Activated naive CD8-positive, alpha-beta T cell treated with anti-CD3 and anti-CD28 coated beads for 36 hours (primary cell): ENCODE measurements at regions not wholly inside any gene's neighbourhood (a gene's known extent, or its start where the extent isn't known, plus 50 kb on each side); places are given as distances from the start of the nearest gene placed in this dataset.
"Not testable (repeated sequence)": the region's sequence is repeated elsewhere in the genome, so short reads cannot be mapped to it uniquely, and the experiment has no call there.

ENCODE experiments used
- DNase-seq: peaks from one replicate; pipeline ENCODE4 v3.0.0; 2021
- H3K27ac Mint-ChIP-seq: one replicate; pipeline ENCODE4 v1.8.0; 2022; ENCODE audit warnings: mild to moderate bottlenecking, moderate library complexity, mixed read lengths
- H3K27me3 Mint-ChIP-seq: one replicate; pipeline ENCODE4 v1.8.0; 2022; ENCODE audit warnings: mild to moderate bottlenecking, mixed read lengths
- H3K36me3 Mint-ChIP-seq: one replicate; pipeline ENCODE4 v1.8.0; 2021; ENCODE audit warnings: mild to moderate bottlenecking, mixed read lengths
- H3K4me1 Mint-ChIP-seq: one replicate; pipeline ENCODE4 v1.8.0; 2021; ENCODE audit warnings: mixed read lengths
- H3K4me3 Mint-ChIP-seq: one replicate; pipeline ENCODE4 v1.8.0; 2022; ENCODE audit warnings: mild to moderate bottlenecking, moderate library complexity, mixed read lengths
- H3K9me3 Mint-ChIP-seq: one replicate; pipeline ENCODE4 v1.8.0; 2022; ENCODE audit warnings: mixed read lengths

GRCh38 chr4:43672265-43672885, 776.2 kb downstream of the KCTD8 start:
- peaks cover 10% of the 10 kb centered on the region for H3K9me3 Mint-ChIP-seq
- H3K27me3 Mint-ChIP-seq, H3K4me1 Mint-ChIP-seq, H3K36me3 Mint-ChIP-seq, H3K4me3 Mint-ChIP-seq, DNase-seq, H3K27ac Mint-ChIP-seq: not testable (repeated sequence)

DNA sequence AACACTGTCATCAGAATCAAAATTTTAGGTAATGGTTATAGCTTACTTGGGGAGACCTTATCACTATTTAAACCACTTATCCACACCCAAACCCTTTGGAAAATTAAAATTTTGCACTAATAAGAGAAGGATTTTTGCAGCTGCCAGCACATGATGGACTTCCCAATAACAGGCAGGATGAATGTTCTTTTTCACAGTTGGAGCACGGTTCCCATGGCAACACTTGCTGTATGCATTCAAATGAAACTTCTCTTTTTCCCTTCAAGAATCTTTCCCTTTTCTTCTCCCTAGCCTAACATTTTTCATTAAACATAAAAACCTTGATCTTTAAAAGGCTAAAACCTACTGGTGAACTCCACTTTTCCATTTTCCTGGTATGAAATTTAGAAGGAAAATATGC, 768.2 kb downstream of the KCTD8 start:
- H3K4me3 Mint-ChIP-seq = no peak overlapping the region

GRCh38 chr4:43682551-43682950, 766.1 kb downstream of the KCTD8 start:
- no peaks in the 10 kb centered on the region for H3K36me3 Mint-ChIP-seq
- peaks cover 5% of the 10 kb centered on the region for H3K9me3 Mint-ChIP-seq
- no peaks in the 10 kb centered on the region for H3K27me3 Mint-ChIP-seq
- DNase-seq = no peak
- no peak overlapping the region for H3K4me3 Mint-ChIP-seq
- H3K27ac Mint-ChIP-seq = no peak overlapping the region
- no peaks in the 10 kb centered on the region for H3K4me1 Mint-ChIP-seq

More for the DNA sequence above, 768.2 kb downstream of the KCTD8 start:
- Mint-ChIP-seq H3K9me3 (peaks cover 5% of the 10 kb centered on the region), H3K36me3 (no peaks in the 10 kb centered on the region), H3K27me3 (no peaks in the 10 kb centered on the region), H3K27ac (no peak overlapping the region), H3K4me1 (no peaks in the 10 kb centered on the region)
- no peak for DNase-seq

- no peak for DNase-seq
- Mint-ChIP-seq H3K27me3 (no peaks in the 10 kb centered on the region), H3K9me3 (peaks cover 5% of the 10 kb centered on the region), H3K36me3 (no peaks in the 10 kb centered on the region), H3K4me1 (no peaks in the 10 kb centered on the region), H3K4me3 (no peak overlapping the region), H3K27ac (no peak overlapping the region)
Measured at GRCh38 chr4:43690116-43690515, 758.5 kb downstream of the KCTD8 start.

- Mint-ChIP-seq H3K4me1 (no peaks in the 10 kb centered on the region), H3K9me3 (peaks cover 10% of the 10 kb centered on the region), H3K4me3 (no peak overlapping the region), H3K27ac (no peak overlapping the region), H3K36me3 (no peaks in the 10 kb centered on the region), H3K27me3 (no peaks in the 10 kb centered on the region)
- DNase-seq = no peak
Measured at GRCh38 chr4:43693876-43694275, 754.7 kb downstream of the KCTD8 start.

- DNase-seq = no peak
- Mint-ChIP-seq H3K4me1 (no peaks in the 10 kb centered on the region), H3K27ac (no peak overlapping the region), H3K36me3 (no peaks in the 10 kb centered on the region), H3K4me3 (no peak overlapping the region), H3K9me3 (peaks cover 7% of the 10 kb centered on the region), H3K27me3 (no peaks in the 10 kb centered on the region)
Measured at GRCh38 chr4:43709443-43709842, 739.2 kb downstream of the KCTD8 start.

DNA sequence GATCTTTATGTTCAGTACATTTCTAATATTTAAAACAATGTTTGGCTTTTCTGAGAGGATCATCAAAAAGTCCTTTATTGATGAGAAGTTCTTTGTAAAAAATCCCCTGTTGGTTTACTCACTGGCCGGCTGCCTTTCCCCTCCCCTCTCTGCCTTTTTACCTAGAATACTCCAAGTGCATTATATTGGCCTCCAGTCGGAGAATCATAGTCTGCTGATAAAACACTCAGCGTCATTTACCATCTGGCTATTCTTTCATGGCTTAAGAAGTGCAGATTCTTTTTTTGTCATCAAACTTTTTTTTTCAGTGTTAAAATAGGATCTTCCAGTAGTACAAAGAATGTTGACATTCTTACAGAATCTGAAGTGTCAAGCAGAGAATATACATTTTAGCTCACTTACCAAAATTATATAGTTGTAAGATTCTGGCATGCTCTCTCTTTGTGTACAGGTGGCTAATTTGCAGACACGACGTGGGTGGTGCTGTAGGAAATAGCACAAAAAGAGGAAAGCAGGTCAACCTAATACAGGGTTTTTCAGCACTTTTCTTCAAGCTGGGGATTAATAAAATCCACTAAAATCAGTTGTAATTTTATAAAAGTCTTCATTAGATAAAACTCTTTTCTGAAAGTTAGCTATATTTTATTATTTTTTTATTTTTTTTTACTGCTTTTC, 731.8 kb downstream of the KCTD8 start:
- no peak overlapping the region for H3K4me3 Mint-ChIP-seq

GRCh38 chr4:43718369-43718768, 730.2 kb downstream of the KCTD8 start:
- H3K9me3 Mint-ChIP-seq = peaks cover 1% of the 10 kb centered on the region
- no peak overlapping the region for H3K27ac Mint-ChIP-seq
- no peak for DNase-seq
- no peaks in the 10 kb centered on the region for H3K36me3 Mint-ChIP-seq
- H3K4me3 Mint-ChIP-seq = no peak overlapping the region
- no peaks in the 10 kb centered on the region for H3K4me1 Mint-ChIP-seq
- no peaks in the 10 kb centered on the region for H3K27me3 Mint-ChIP-seq

More for the DNA sequence above, 731.8 kb downstream of the KCTD8 start:
- Mint-ChIP-seq H3K36me3 (no peaks in the 10 kb centered on the region), H3K27ac (no peak overlapping the region), H3K27me3 (no peaks in the 10 kb centered on the region), H3K4me1 (no peaks in the 10 kb centered on the region), H3K9me3 (peaks cover 4% of the 10 kb centered on the region)
- DNase-seq = no peak

GRCh38 chr4:43732829-43733426, 715.7 kb downstream of the KCTD8 start:
- Mint-ChIP-seq H3K36me3 (no peaks in the 10 kb centered on the region), H3K4me3 (no peak overlapping the region), H3K4me1 (no peaks in the 10 kb centered on the region), H3K9me3 (peaks cover 15% of the 10 kb centered on the region), H3K27ac (no peak overlapping the region), H3K27me3 (no peaks in the 10 kb centered on the region)
- DNase-seq = no peak

- Mint-ChIP-seq H3K9me3 (peaks cover 3% of the 10 kb centered on the region), H3K27me3 (no peaks in the 10 kb centered on the region), H3K27ac (no peak overlapping the region), H3K4me1 (no peaks in the 10 kb centered on the region), H3K36me3 (no peaks in the 10 kb centered on the region), H3K4me3 (no peak overlapping the region)
- DNase-seq = no peak
Measured at GRCh38 chr4:43742083-43742482, 706.5 kb downstream of the KCTD8 start.

DNA sequence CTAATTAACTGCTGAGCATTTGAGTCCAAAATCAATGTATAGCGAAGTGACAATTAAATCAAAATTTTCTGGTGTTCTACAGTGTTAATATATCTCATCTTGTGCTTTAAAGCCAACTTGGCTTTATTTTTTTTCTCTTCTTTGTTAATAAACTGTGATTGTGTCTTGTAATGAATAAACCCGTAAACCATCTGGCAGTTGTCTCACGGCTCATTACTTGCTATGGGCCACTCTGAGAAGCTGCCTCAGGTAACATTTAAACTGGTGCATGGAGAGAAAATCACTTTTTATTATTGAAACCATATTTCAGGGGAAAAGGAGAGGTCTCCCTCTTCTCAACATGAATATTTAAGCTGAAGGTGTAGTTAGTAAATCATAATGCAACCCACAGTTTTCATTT, 694.0 kb downstream of the KCTD8 start:
- Mint-ChIP-seq H3K4me3 (no peak overlapping the region), H3K36me3 (no peaks in the 10 kb centered on the region), H3K27ac (no peak overlapping the region), H3K27me3 (no peaks in the 10 kb centered on the region), H3K9me3 (peaks cover 4% of the 10 kb centered on the region), H3K4me1 (no peaks in the 10 kb centered on the region)
- DNase-seq = no peak

DNA sequence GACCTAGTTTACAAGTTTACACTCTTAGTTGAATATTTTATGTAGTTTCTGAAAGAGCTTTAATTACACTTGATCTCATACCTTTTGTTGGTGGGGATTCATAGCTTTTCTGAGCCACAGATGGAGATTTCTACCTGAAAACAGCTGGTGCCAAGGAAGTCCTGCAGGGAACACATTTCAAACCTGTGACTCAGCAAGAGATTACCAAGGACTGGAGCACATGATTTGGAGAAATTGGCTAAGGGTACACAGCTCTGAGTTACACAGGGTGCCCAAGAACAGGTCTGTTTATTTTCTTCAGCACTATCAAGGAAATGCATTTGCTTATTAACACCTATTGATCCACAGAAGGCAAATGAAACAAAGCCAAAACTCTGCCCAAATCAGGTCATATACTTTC, 691.5 kb downstream of the KCTD8 start:
- no peak overlapping the region for H3K4me3 Mint-ChIP-seq
- DNase-seq = no peak
- no peaks in the 10 kb centered on the region for H3K36me3 Mint-ChIP-seq
- H3K27me3 Mint-ChIP-seq = no peaks in the 10 kb centered on the region
- H3K4me1 Mint-ChIP-seq = no peaks in the 10 kb centered on the region
- no peak overlapping the region for H3K27ac Mint-ChIP-seq
- H3K9me3 Mint-ChIP-seq = peaks cover 4% of the 10 kb centered on the region

DNA sequence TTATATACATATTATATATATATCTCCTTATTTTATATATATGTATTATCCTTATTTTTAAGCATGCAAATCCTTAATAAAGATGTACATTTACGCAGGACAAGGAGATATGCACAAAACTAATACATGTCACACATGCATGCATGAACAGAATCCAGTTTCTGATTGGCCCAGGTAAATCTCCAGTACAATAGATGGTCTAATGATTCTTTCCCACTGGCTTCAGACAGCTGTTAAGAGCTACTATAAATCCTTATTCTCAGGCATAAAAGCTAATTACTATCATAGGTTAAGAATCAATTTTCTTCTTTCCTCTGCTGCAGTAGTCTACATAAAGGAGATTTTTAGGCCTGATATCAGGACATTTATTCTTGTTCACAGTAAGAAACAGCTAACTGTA, 689.8 kb downstream of the KCTD8 start:
- no peak for DNase-seq
- H3K27me3 Mint-ChIP-seq = no peaks in the 10 kb centered on the region

DNA sequence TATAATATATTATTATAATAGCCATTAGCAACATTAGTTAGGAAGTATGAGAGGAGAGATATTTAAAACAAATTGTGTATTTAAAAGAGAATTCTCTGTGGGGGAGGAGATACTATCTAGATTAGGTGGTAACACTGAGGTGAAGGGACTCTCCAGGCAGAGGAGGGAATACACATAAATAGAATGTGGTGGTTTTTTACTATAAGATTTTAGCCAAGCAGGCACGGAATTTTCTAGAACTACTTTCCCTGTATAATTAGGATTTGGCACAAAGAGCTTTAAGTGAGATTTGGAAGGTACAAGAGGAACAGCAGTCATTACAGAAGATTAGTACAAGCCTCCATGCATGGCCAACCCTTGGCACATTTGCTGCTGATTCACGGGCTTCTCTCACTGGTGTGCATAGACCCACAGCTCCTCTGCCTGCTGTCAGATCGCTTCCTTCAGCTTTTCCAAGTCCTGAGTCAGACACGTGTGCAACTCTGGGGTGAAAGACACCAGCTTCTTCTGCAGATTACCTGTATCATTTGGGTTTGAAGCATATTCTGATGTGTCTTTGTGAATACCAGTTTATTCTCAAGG, 685.5 kb downstream of the KCTD8 start:
- H3K4me1 Mint-ChIP-seq = no peaks in the 10 kb centered on the region
- H3K4me3 Mint-ChIP-seq = no peak overlapping the region
- DNase-seq = no peak
- no peaks in the 10 kb centered on the region for H3K36me3 Mint-ChIP-seq
- H3K27me3 Mint-ChIP-seq = no peaks in the 10 kb centered on the region
- no peak overlapping the region for H3K27ac Mint-ChIP-seq
- H3K9me3 Mint-ChIP-seq = no peaks in the 10 kb centered on the region

More for the DNA sequence above, 689.8 kb downstream of the KCTD8 start:
- Mint-ChIP-seq H3K9me3 (no peaks in the 10 kb centered on the region), H3K27ac (no peak overlapping the region), H3K4me3 (no peak overlapping the region), H3K36me3 (no peaks in the 10 kb centered on the region), H3K4me1 (no peaks in the 10 kb centered on the region)

- Mint-ChIP-seq H3K4me3 (no peak overlapping the region), H3K36me3 (no peaks in the 10 kb centered on the region), H3K27me3 (no peaks in the 10 kb centered on the region), H3K4me1 (no peaks in the 10 kb centered on the region), H3K27ac (no peak overlapping the region), H3K9me3 (no peaks in the 10 kb centered on the region)
- DNase-seq = no peak
Measured at GRCh38 chr4:43765514-43765913, 683.1 kb downstream of the KCTD8 start.
